Left cardiac atrium (tissue), 4 donors: ENCODE measurements at regions not wholly inside any gene's neighbourhood (a gene's known extent, or its start where the extent isn't known, plus 50 kb on each side); places are given as distances from the start of the nearest gene placed in this dataset.
A peak's percentile ranks its signal among the peaks of the same experiment; 100 is the strongest.

ENCODE experiments used
- ATAC-seq, 2 donors: fragments of 200-7000 bp; cut with Tn5 transposase; one replicate each; pipeline ENCODE4 v1.9.1; 2020; ENCODE audit warnings: mild to moderate bottlenecking in 2 of 2, moderate library complexity in 2 of 2
- DNase-seq: peaks from one replicate; pipeline ENCODE4 v3.0.0-alpha.2; 2020
- intact Hi-C, 2 donors: fragments of 100-400 bp; cut with DNase I; formaldehyde crosslinking; loops; one replicate each; pipeline versions ENCODE4 v1.14.1 to v1.15.1; 2022 to 2023
- donor health status: DM: no; HTN: yes; CAD: no.
- donor health status: DM: no; HTN: yes; CAD: no; lungs with severe emphysema.
- donor health status: DM: yes; HTN: yes; CAD: no.
- donor health status: Dilated cardiomyopathy.

GRCh38 chr1:5812295-5812694 lies 179.9 kb downstream of the NPHP4 start:
- DNase-seq (no peak), ATAC-seq (no peak)
- intact Hi-C loops: no loop called here

GRCh38 chr1:5811419-5811818 lies 180.8 kb downstream of the NPHP4 start:
- DNase-seq (no peak), ATAC-seq (no peak)
- intact Hi-C loops: no loop called here

- DNase-seq: no peak
- no peak for ATAC-seq
- intact Hi-C loops: no loop called here
Observed at GRCh38 chr1:5810553-5811270, 181.5 kb downstream of the NPHP4 start.

- DNase-seq (no peak), ATAC-seq (no peak)
- intact Hi-C loops: no loop called here
Observed at GRCh38 chr1:5810131-5810530, 182.1 kb downstream of the NPHP4 start.

GRCh38 chr1:5809207-5809788 lies 182.9 kb downstream of the NPHP4 start:
- intact Hi-C loops: no loop called here
- no peak for ATAC-seq
- DNase-seq: no peak

GRCh38 chr1:5803851-5804250 lies 188.4 kb downstream of the NPHP4 start:
- intact Hi-C loops: no loop called here
- ATAC-seq (no peak), DNase-seq (no peak)

- intact Hi-C loops: no loop called here
- DNase-seq (no peak), ATAC-seq (no peak)
Observed at GRCh38 chr1:5802606-5803005, 189.6 kb downstream of the NPHP4 start.

GRCh38 chr1:5798904-5799303 lies 193.3 kb downstream of the NPHP4 start:
- ATAC-seq: no peak
- intact Hi-C loops: no loop called here

GRCh38 chr1:5798151-5798730 lies 194.0 kb downstream of the NPHP4 start:
- ATAC-seq (no peak), DNase-seq (no peak)
- intact Hi-C loops: no loop called here

More at GRCh38 chr1:5798904-5799303, 193.3 kb downstream of the NPHP4 start:
- DNase-seq: no peak

- intact Hi-C loops: no loop called here
- ATAC-seq (no peak), DNase-seq (no peak)
Observed at GRCh38 chr1:5796028-5796427, 196.2 kb downstream of the NPHP4 start.

GRCh38 chr1:5794279-5794678 lies 197.9 kb downstream of the NPHP4 start:
- intact Hi-C loops: no loop called here
- no peak for ATAC-seq
- no peak for DNase-seq

- intact Hi-C loops: no loop called here
- DNase-seq (no peak), ATAC-seq (no peak)
Observed at GRCh38 chr1:5793516-5793915, 198.7 kb downstream of the NPHP4 start.

- ATAC-seq (no peak), DNase-seq (no peak)
- intact Hi-C loops: no loop called here
Observed at GRCh38 chr1:5781079-5781478, 211.1 kb downstream of the NPHP4 start.

- no peak for ATAC-seq
- DNase-seq: no peak
- intact Hi-C loops: no loop called here
Observed at GRCh38 chr1:5780324-5780716, 211.9 kb downstream of the NPHP4 start.

- no peak for DNase-seq
- intact Hi-C loops: no loop called here
- no peak for ATAC-seq
Observed at GRCh38 chr1:5779608-5780323, 212.5 kb downstream of the NPHP4 start.

- no peak for DNase-seq
- intact Hi-C loops: no loop called here
- no peak for ATAC-seq
Observed at GRCh38 chr1:5776035-5776550, 216.1 kb downstream of the NPHP4 start.

- DNase-seq (no peak), ATAC-seq (no peak)
- intact Hi-C loops: no loop called here
Observed at GRCh38 chr1:5774019-5774418, 218.2 kb downstream of the NPHP4 start.

GRCh38 chr1:5771788-5772187 lies 220.4 kb downstream of the NPHP4 start:
- intact Hi-C loops: no loop called here
- DNase-seq (no peak), ATAC-seq (no peak)

- intact Hi-C loops: no loop called here
- DNase-seq (peak; percentile 31), ATAC-seq (peak; percentile 42 to 66)
Observed at GRCh38 chr1:5770981-5771765, 221.1 kb downstream of the NPHP4 start.
